ENCODE measurements at regions not wholly inside any gene's neighbourhood (a gene's known extent, or its start where the extent isn't known, plus 50 kb on each side); places are given as distances from the start of the nearest gene placed in this dataset.

- TF ChIP-seq ZFP3 (CRISPR knock-in tag; IDR thresholded peaks at IDR 0.05) (no peak), OSR1 (CRISPR knock-in tag; IDR thresholded peaks at IDR 0.05) (no peak), TSHZ2 (CRISPR knock-in tag; IDR thresholded peaks at IDR 0.05) (no peak), POU6F1 (CRISPR knock-in tag; IDR thresholded peaks at IDR 0.05; ENCODE audit: borderline replicate concordance, low read depth) (no peak)
Observed at GRCh38 chr5:62001640-62002039, 304.4 kb upstream of the KIF2A start.
